OCI-LY7 (cell line): ENCODE measurements at regions not wholly inside any gene's neighbourhood (a gene's known extent, or its start where the extent isn't known, plus 50 kb on each side); places are given as distances from the start of the nearest gene placed in this dataset.

Source experiments
- CTCF ChIP-seq: fragments of 200-600 bp; sonication (generic); conservative IDR thresholded peaks from 2 replicates; pipeline ENCODE4 v1.5.1; 2014; ENCODE audit warnings: mild to moderate bottlenecking, antibody characterized with exemption, low read length, moderate library complexity, mixed read lengths
- EZH2phosphoT487 ChIP-seq: fragments of 200-600 bp; sonication (generic); IDR thresholded peaks from 2 replicates; pipeline ENCODE4 v1.6.1; 2018; ENCODE audit warnings: low read depth, borderline replicate concordance, mild to moderate bottlenecking, mixed run types, antibody characterized with exemption, low read length, moderate library complexity, mixed read lengths

- no peak for TF ChIP-seq CTCF
- no peak for TF ChIP-seq EZH2phosphoT487
Observed at GRCh38 chr21:16707274-16707673, 805.6 kb upstream of the CXADR start.
